K562 (cell line): ENCODE measurements at regions not wholly inside any gene's neighbourhood (a gene's known extent, or its start where the extent isn't known, plus 50 kb on each side); places are given as distances from the start of the nearest gene placed in this dataset.

Experiments used
- ADNP ChIP-seq: fragments of 200-800 bp; sonication (Bioruptor generic); IDR thresholded peaks from 2 replicates; pipeline ENCODE4 v1.6.1; 2016; ENCODE audit warnings: missing genetic modification characterization, missing compliant biosample characterization
- CGGBP1 ChIP-seq: fragments of 250-450 bp; sonication (Bioruptor Pico); IDR thresholded peaks from 2 replicates; pipeline ENCODE4 v1.9.0; 2021; ENCODE audit warnings: mild to moderate bottlenecking
- CTCFL ChIP-seq: IDR thresholded peaks from 2 replicates; pipeline ENCODE4 v1.6.1; 2011; ENCODE audit warnings: borderline replicate concordance, low read depth, mild to moderate bottlenecking, moderate library complexity, low read length; ENCODE audit not compliant: insufficient read depth, poor library complexity, severe bottlenecking
- DMBX1 ChIP-seq: fragments of 250-450 bp; sonication (Bioruptor Pico); IDR thresholded peaks from 2 replicates; pipeline ENCODE4 v1.8.0; 2022; ENCODE audit warnings: inconsistent platforms, mild to moderate bottlenecking, moderate library complexity, borderline replicate concordance
- E2F5 ChIP-seq: sonication (generic); formaldehyde crosslinking; IDR thresholded peaks from 2 replicates; pipeline ENCODE4 v1.8.0; 2022; ENCODE audit warnings: mild to moderate bottlenecking, missing genetic modification reagents
- EGR1 ChIP-seq: fragments of 450-650 bp; conservative IDR thresholded peaks from 2 replicates; pipeline ENCODE4 v1.6.1; 2017; ENCODE audit warnings: mild to moderate bottlenecking
- FOXK1 ChIP-seq: sonication (generic); formaldehyde crosslinking; IDR thresholded peaks from 2 replicates; pipeline ENCODE4 v1.8.0; 2022; ENCODE audit warnings: missing genetic modification reagents, mild to moderate bottlenecking, borderline replicate concordance
- ILK ChIP-seq: fragments of 450-650 bp; IDR thresholded peaks from 2 replicates; pipeline ENCODE4 v1.6.1; 2016; ENCODE audit warnings: missing genetic modification characterization, low read depth, mild to moderate bottlenecking, missing compliant biosample characterization, moderate library complexity, borderline replicate concordance
- KDM1A ChIP-seq, 2 experiments: fragments of 450-650 bp; IDR thresholded peaks; 2 replicates each; pipeline ENCODE4 v1.6.1; 2016; ENCODE audit warnings: mild to moderate bottlenecking in 2 of 2
- MLLT1 ChIP-seq, 2 experiments: fragments of 450-650 bp; IDR thresholded peaks; 2 replicates each; pipeline ENCODE4 v1.6.1; 2016
- NCOA2 ChIP-seq, 2 experiments: fragments of 450-650 bp; IDR thresholded peaks; 2 replicates each; pipeline ENCODE4 v1.6.1; 2018; ENCODE audit warnings: mild to moderate bottlenecking in 2 of 2, moderate library complexity in 1 of 2; ENCODE audit not compliant: partially characterized antibody in 2 of 2
- PCBP2 ChIP-seq: fragments of 200-400 bp; formaldehyde crosslinking; IDR thresholded peaks from 2 replicates; pipeline ENCODE4 v1.6.1; 2018; ENCODE audit warnings: low read length, low read depth, mild to moderate bottlenecking, moderate library complexity; ENCODE audit not compliant: poor library complexity, severe bottlenecking
- PRDM10 ChIP-seq: fragments of 450-650 bp; IDR thresholded peaks from 2 replicates; pipeline ENCODE4 v1.6.1; 2018; ENCODE audit not compliant: partially characterized antibody
- PTBP1 ChIP-seq: fragments of 200-400 bp; formaldehyde crosslinking; IDR thresholded peaks from 2 replicates; pipeline ENCODE4 v1.6.1; 2017; ENCODE audit warnings: low read depth, low read length
- SRSF1 ChIP-seq: fragments of 200-400 bp; formaldehyde crosslinking; IDR thresholded peaks from 2 replicates; pipeline ENCODE4 v1.6.1; 2017; ENCODE audit warnings: mild to moderate bottlenecking, low read depth, low read length, moderate library complexity
- TAF1 ChIP-seq: IDR thresholded peaks from 2 replicates; pipeline ENCODE4 v1.6.1; 2011; ENCODE audit warnings: mild to moderate bottlenecking, low read length, moderate library complexity; ENCODE audit not compliant: insufficient read depth, control insufficient read depth, severe bottlenecking; ENCODE audit errors: extremely low read depth
- TCF7 ChIP-seq: sonication (generic); IDR thresholded peaks from 2 replicates; pipeline ENCODE4 v1.6.1; 2016; ENCODE audit warnings: antibody characterized with exemption, borderline replicate concordance
- TSC22D4 ChIP-seq: fragments of 450-650 bp; IDR thresholded peaks from 2 replicates; pipeline ENCODE4 v1.6.1; 2016; ENCODE audit warnings: missing genetic modification characterization, missing biosample characterization, control low read depth
- ZNF408 ChIP-seq: fragments of 250-450 bp; sonication (Bioruptor Pico); IDR thresholded peaks from 2 replicates; pipeline ENCODE4 v1.4.0; 2020; ENCODE audit warnings: low read depth, mild to moderate bottlenecking, moderate library complexity

- TF ChIP-seq ADNP (tag) (no peak), ZNF408 (CRISPR knock-in tag) (no peak), ILK (tag) (no peak), E2F5 (CRISPR knock-in tag) (no peak), TAF1 (no peak), PRDM10 (no peak), TCF7 (no peak), EGR1 (no peak), SRSF1 (no peak), MLLT1 (IDR thresholded peaks at IDR 0.05) (no peak), NCOA2 (IDR thresholded peaks at IDR 0.05; ENCODE audit: partially characterized antibody in 2 of 2) (no peak), CTCFL (peak; percentile 36), TSC22D4 (tag) (no peak), FOXK1 (no peak), PTBP1 (no peak), PCBP2 (no peak), KDM1A (IDR thresholded peaks at IDR 0.05) (no peak), DMBX1 (no peak), CGGBP1 (CRISPR knock-in tag) (no peak)
Observed at GRCh38 chr2:59025157-59025757, 784.1 kb upstream of the FANCL start (continued).
